ENCODE measurements at regions not wholly inside any gene's neighbourhood (a gene's known extent, or its start where the extent isn't known, plus 50 kb on each side); places are given as distances from the start of the nearest gene placed in this dataset.

DNA sequence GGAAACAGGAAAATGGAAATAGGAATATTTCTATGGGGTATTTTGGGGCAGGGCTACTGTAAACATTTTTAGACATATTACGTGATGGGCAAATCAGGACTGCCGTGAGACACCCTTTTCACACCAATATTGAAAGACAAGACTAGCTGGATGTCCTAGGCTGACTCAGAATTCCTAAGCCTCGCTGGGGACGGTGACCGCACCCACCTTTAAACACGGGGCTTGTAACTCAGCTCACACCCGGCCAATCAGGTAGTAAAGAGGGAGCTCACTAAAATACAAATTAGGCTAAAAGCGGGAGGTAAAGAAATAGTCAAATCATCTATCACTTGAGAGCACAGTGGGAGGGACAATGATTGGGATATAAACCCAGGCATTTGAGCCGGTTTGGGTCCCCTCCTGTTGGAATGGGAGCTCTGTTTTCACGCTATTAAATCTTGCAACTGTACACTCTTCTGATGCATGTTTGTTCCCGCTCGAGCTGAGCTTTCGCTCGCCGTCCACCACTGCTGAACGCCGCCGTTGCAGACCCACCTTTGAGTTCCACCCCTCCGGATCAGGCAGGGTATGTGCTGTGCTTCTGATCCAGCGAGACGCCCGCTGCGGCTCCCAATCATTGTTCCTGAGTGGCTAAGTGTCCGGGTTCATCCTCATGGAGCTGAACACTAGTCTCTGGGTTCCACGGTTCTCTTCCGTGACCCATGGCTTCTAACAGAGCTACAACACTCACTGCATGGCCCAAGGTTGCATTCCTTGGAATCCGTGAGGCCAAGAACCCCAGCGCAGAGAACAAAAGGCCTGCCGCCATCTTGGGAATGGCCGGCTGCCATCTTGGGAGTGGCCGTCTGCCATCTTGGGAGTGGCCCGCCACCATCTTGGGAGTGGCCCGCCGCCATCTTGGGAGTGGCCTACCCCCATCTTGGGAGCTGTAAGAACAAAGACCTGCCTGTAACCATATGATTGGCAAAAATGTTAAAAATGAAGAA lies 152.6 kb downstream of the CRLF2 start (continued):
- TF ChIP-seq ARID3B (CRISPR knock-in tag; IDR thresholded peaks at IDR 0.05; ENCODE audit: borderline replicate concordance), result no peak
- TF ChIP-seq ZFP1 (CRISPR knock-in tag; IDR thresholded peaks at IDR 0.05), result no peak
- TF ChIP-seq, protein P1, sequence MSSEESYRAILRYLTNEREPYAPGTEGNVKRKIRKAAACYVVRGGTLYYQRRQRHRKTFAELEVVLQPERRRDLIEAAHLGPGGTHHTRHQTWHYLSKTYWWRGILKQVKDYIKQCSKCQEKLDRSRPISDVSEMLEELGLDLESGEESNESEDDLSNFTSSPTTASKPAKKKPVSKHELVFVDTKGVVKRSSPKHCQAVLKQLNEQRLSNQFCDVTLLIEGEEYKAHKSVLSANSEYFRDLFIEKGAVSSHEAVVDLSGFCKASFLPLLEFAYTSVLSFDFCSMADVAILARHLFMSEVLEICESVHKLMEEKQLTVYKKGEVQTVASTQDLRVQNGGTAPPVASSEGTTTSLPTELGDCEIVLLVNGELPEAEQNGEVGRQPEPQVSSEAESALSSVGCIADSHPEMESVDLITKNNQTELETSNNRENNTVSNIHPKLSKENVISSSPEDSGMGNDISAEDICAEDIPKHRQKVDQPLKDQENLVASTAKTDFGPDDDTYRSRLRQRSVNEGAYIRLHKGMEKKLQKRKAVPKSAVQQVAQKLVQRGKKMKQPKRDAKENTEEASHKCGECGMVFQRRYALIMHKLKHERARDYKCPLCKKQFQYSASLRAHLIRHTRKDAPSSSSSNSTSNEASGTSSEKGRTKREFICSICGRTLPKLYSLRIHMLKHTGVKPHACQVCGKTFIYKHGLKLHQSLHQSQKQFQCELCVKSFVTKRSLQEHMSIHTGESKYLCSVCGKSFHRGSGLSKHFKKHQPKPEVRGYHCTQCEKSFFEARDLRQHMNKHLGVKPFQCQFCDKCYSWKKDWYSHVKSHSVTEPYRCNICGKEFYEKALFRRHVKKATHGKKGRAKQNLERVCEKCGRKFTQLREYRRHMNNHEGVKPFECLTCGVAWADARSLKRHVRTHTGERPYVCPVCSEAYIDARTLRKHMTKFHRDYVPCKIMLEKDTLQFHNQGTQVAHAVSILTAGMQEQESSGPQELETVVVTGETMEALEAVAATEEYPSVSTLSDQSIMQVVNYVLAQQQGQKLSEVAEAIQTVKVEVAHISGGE (CRISPR knock-in tag; IDR thresholded peaks at IDR 0.05), result peak in 1 of 3 experiments; percentile 61; a peak in 1 of 6 replicates
- TF ChIP-seq KLF16 (IDR thresholded peaks at IDR 0.05), result no peak
- no peak for TF ChIP-seq ARID3A (IDR thresholded peaks at IDR 0.05; ENCODE audit: borderline replicate concordance, low read depth, low read length)
- TF ChIP-seq ZEB2 (IDR thresholded peaks at IDR 0.05), result no peak
- no peak for TF ChIP-seq PHB2 (IDR thresholded peaks at IDR 0.05; ENCODE audit: low read depth)
- TF ChIP-seq ZNF232 (CRISPR knock-in tag; IDR thresholded peaks at IDR 0.05), result no peak
- TF ChIP-seq E2F6 (IDR thresholded peaks at IDR 0.05; ENCODE audit: borderline replicate concordance in 1 of 2, extremely low read depth in 1 of 2, insufficient read depth in 1 of 2, insufficient read length in 1 of 2, low read depth in 1 of 2, low read length in 1 of 2, poor library complexity in 1 of 2, severe bottlenecking in 1 of 2), result no peak
- TF ChIP-seq RBFOX2 (IDR thresholded peaks at IDR 0.05; ENCODE audit: low read depth, low read length), result peak; percentile 62
- TF ChIP-seq, protein P2, sequence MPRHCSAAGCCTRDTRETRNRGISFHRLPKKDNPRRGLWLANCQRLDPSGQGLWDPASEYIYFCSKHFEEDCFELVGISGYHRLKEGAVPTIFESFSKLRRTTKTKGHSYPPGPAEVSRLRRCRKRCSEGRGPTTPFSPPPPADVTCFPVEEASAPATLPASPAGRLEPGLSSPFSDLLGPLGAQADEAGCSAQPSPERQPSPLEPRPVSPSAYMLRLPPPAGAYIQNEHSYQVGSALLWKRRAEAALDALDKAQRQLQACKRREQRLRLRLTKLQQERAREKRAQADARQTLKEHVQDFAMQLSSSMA (CRISPR knock-in tag; IDR thresholded peaks at IDR 0.05), result peak; percentile 99
- no peak for TF ChIP-seq ARNT (IDR thresholded peaks at IDR 0.05)
- peak; percentile 99 for TF ChIP-seq ZHX1 (conservative IDR thresholded peaks at IDR 0.05; ENCODE audit: low read length)
- no peak for TF ChIP-seq ZKSCAN3 (CRISPR knock-in tag; IDR thresholded peaks at IDR 0.05)
